Mesothelial cell of epicardium (in vitro differentiated cells): ENCODE measurements at regions not wholly inside any gene's neighbourhood (a gene's known extent, or its start where the extent isn't known, plus 50 kb on each side); places are given as distances from the start of the nearest gene placed in this dataset.

Experiments used
- DNase-seq, 2 experiments: peaks; one replicate each; pipeline ENCODE4 v3.0.0; 2021; ENCODE audit warnings: low spot score in 2 of 2; ENCODE audit not compliant: unreplicated experiment in 2 of 2
- H3K27ac Mint-ChIP-seq: 2 replicates; pipeline ENCODE4 v1.8.0; 2021; ENCODE audit warnings: mixed read lengths
- H3K27me3 Mint-ChIP-seq: 2 replicates; pipeline ENCODE4 v1.8.0; 2021; ENCODE audit warnings: low read depth, mixed read lengths
- H3K36me3 Mint-ChIP-seq: 2 replicates; pipeline ENCODE4 v1.8.0; 2021; ENCODE audit warnings: mixed read lengths
- H3K4me1 Mint-ChIP-seq: 2 replicates; pipeline ENCODE4 v1.8.0; 2021; ENCODE audit warnings: mixed read lengths
- H3K4me3 Mint-ChIP-seq: 2 replicates; pipeline ENCODE4 v1.8.0; 2021; ENCODE audit warnings: mild to moderate bottlenecking, moderate library complexity, mixed read lengths
- H3K9me3 Mint-ChIP-seq: 2 replicates; pipeline ENCODE4 v1.8.0; 2021; ENCODE audit warnings: mixed read lengths
- CTCF ChIP-seq: fragments of 200-600 bp; sonication (generic); IDR thresholded peaks from one replicate; pipeline ENCODE4 v1.5.0; 2021; ENCODE audit warnings: antibody characterized with exemption; ENCODE audit not compliant: unreplicated experiment

DNA sequence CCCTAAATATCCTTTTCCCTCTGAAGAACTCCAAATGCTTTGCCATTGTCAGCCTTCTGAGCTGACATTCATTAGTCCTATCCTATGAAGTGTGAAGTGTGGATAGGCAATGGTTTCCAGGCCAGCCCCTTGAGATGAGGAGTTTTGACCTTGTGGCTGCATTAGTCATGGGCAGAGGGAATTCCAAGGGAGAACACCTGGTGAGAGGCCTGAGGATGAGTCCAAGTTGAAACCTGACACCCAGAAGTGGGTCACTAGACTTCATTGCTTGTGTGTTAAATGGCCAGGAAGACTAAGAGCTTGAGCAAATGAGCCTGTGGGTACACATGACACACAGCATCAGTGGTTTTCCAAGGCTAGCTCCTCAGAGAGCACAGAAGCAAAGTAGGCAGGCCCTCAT is 260.8 kb downstream of the SKAP2 start:
- no peak for TF ChIP-seq CTCF
- no peak for DNase-seq
- peaks cover 4% of the 10 kb centered on the region for H3K9me3 Mint-ChIP-seq
- peaks cover 23% of the 10 kb centered on the region for H3K4me1 Mint-ChIP-seq
- H3K27ac Mint-ChIP-seq: no peak overlapping the region
- no peaks in the 10 kb centered on the region for H3K36me3 Mint-ChIP-seq
- no peak overlapping the region for H3K4me3 Mint-ChIP-seq
- H3K27me3 Mint-ChIP-seq: peaks cover 15% of the 10 kb centered on the region

DNA sequence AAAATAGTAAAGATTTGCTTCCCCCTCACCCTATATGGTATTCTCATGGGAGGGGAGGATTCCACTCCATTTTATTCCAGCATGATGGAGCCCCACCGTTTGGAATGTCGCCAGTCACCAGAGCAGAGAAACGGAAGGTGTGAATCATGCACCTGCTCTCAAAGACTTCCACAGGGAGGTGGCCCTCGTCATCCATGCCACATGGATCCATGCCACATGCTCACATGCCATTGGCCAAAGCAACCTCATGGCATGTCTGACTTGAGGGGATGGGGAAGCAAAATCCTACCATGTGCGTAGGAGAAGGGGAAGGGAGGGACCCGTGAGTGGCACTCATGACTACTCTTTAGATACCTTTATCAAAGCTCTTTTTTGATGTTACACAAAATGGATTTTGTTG is 256.0 kb downstream of the SKAP2 start:
- H3K4me3 Mint-ChIP-seq: no peak overlapping the region
- no peak for TF ChIP-seq CTCF
- peaks cover 8% of the 10 kb centered on the region for H3K4me1 Mint-ChIP-seq
- peaks cover 4% of the 10 kb centered on the region for H3K9me3 Mint-ChIP-seq
- H3K27ac Mint-ChIP-seq: no peak overlapping the region
- peaks cover 21% of the 10 kb centered on the region for H3K27me3 Mint-ChIP-seq
- no peaks in the 10 kb centered on the region for H3K36me3 Mint-ChIP-seq
- no peak for DNase-seq

DNA sequence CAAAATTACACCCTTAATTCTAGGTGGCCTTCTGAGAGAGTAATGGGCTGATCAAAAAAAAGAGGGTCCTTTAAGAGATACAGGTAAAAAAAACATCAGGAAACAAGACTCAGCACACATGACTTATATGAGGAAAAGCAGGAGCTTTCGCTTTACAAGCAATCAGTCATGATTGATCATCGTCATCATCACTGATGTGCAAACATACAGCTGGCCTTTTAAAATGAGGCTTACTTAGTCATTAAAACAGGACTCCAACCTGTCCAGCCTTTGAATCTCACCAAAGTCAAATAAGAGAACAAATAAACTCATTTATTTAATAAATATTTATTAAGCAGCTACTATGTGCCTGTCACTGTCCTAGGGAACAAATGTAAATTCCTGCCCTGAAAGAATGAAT is 255.3 kb downstream of the SKAP2 start:
- Mint-ChIP-seq H3K27me3 (peaks cover 21% of the 10 kb centered on the region), H3K36me3 (no peaks in the 10 kb centered on the region), H3K9me3 (peaks cover 4% of the 10 kb centered on the region), H3K4me3 (no peak overlapping the region), H3K4me1 (peaks cover 1% of the 10 kb centered on the region), H3K27ac (no peak overlapping the region)
- TF ChIP-seq CTCF: no peak
- DNase-seq: no peak

DNA sequence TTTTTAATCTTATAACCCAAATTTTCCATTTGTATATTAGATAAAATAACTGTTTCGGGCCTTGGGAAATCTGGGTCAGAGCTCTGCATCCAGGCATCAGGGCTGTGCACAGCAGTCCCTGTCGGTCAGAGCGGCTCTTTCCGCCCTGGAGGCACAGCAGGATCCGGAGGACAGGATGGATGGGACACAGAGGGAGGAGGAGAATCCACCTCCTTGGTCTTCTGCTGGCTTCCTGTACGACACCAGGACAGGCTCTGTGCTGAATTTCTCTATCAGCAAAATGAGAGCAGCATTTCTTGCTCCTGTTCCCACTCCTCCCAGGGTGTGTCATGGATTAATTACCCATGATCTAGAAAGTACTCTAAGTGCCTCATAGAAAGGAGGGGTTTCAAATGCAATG is 254.9 kb downstream of the SKAP2 start:
- H3K4me3 Mint-ChIP-seq: no peak overlapping the region
- peaks cover 4% of the 10 kb centered on the region for H3K9me3 Mint-ChIP-seq
- no peaks in the 10 kb centered on the region for H3K36me3 Mint-ChIP-seq
- no peaks in the 10 kb centered on the region for H3K4me1 Mint-ChIP-seq
- peaks cover 21% of the 10 kb centered on the region for H3K27me3 Mint-ChIP-seq
- no peak for DNase-seq
- no peak overlapping the region for H3K27ac Mint-ChIP-seq
- no peak for TF ChIP-seq CTCF

DNA sequence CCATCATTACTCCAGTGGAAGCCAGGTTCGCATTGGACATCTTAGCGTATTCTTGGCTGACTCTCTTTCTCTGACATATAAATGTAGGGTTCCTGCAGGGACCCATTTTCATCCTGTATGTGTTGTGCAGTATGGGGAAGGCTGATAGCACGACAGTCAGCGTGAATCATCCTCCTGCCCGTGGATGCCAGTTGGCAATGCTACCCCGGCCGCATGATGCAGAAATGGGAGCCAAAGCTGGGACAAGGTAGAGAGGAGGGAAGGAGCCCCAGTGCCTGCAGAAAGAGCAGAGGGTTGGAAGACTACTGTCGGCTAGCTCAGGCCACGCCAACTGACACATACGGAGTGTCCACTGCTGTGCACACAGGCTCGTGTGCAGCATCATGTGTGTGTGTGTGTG is 251.6 kb downstream of the SKAP2 start:
- Mint-ChIP-seq H3K36me3 (no peaks in the 10 kb centered on the region), H3K4me1 (no peaks in the 10 kb centered on the region), H3K27me3 (peaks cover 8% of the 10 kb centered on the region), H3K4me3 (no peak overlapping the region), H3K27ac (no peak overlapping the region), H3K9me3 (peaks cover 14% of the 10 kb centered on the region)
- TF ChIP-seq CTCF: no peak
- no peak for DNase-seq

DNA sequence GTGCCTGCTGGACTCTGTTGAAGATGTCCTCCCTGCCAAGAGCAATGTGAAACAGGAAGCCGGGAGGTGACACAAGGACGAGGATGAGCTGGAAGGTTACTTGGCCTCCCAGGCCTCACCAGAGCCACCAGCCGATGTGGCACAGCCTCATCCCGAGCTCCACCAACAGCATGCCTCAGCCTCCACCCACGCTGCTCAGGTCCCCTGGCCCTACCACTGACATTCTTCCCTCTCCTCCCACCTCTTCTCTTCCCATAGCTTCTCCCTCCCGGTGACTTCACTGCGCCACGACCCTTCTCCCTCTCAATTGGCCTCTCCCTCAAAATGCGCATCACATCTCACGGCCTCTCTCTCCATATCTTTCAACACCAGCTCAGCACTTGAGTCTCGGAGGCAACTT is 249.9 kb downstream of the SKAP2 start:
- H3K27me3 Mint-ChIP-seq: peaks cover 7% of the 10 kb centered on the region
- no peaks in the 10 kb centered on the region for H3K36me3 Mint-ChIP-seq
- H3K27ac Mint-ChIP-seq: no peak overlapping the region
- H3K4me3 Mint-ChIP-seq: no peak overlapping the region
- DNase-seq: no peak
- TF ChIP-seq CTCF: no peak
- H3K4me1 Mint-ChIP-seq: no peaks in the 10 kb centered on the region
- H3K9me3 Mint-ChIP-seq: peaks cover 10% of the 10 kb centered on the region
